Astrocyte (in vitro differentiated cells and primary cell): ENCODE measurements at regions not wholly inside any gene's neighbourhood (a gene's known extent, or its start where the extent isn't known, plus 50 kb on each side); places are given as distances from the start of the nearest gene placed in this dataset.

Experiments used
- CTCF ChIP-seq: IDR thresholded peaks from 2 replicates; pipeline ENCODE4 v1.5.1; 2011; ENCODE audit warnings: low read depth, mild to moderate bottlenecking, inconsistent platforms, low read length, moderate library complexity; ENCODE audit not compliant: insufficient read depth
- EZH2 ChIP-seq: IDR thresholded peaks from 2 replicates; pipeline ENCODE4 v1.6.1; 2012; ENCODE audit warnings: mild to moderate bottlenecking, low read length, inconsistent platforms; ENCODE audit not compliant: insufficient read depth

DNA sequence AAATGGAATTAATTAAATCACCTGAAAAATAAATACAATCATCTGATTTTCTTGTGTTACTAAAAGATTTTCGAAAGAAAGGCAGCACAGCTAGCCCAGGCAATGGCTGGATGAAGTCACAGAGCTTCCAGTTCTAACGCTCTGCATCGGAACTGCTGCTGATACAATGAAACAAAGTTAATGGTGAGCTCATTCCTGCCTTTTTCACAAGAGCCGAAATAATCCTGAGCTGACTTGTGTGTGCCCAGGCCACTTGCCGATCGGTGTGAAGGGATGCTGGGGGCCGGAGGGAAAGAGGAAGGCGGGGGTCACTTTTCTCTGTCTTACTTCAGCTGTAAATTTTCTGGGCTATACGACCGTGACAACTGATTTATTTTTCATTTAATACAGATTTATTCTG is 149.5 kb downstream of the INO80D start:
- TF ChIP-seq CTCF (no peak), EZH2 (no peak)
